HG03469 (cell line): ENCODE measurements at regions not wholly inside any gene's neighbourhood (a gene's known extent, or its start where the extent isn't known, plus 50 kb on each side); places are given as distances from the start of the nearest gene placed in this dataset.

Experiments
- ATAC-seq: cut with Tn5 transposase; IDR thresholded peaks from one replicate; pipeline ENCODE4 v1.9.1; 2021; ENCODE audit warnings: mild to moderate bottlenecking, moderate library complexity, moderate number of reproducible peaks; ENCODE audit not compliant: unreplicated experiment

GRCh38 chr10:108817135-108817534, 1106.2 kb downstream of the XPNPEP1 start:
- ATAC-seq = no peak

- no peak for ATAC-seq
Measured at GRCh38 chr10:108812906-108813305, 1110.4 kb downstream of the XPNPEP1 start.

- no peak for ATAC-seq
Measured at GRCh38 chr10:108812296-108812695, 1111.0 kb downstream of the XPNPEP1 start.

- ATAC-seq = no peak
Measured at GRCh38 chr10:108808228-108808627, 1115.1 kb downstream of the XPNPEP1 start.

- ATAC-seq = no peak
Measured at GRCh38 chr10:108801775-108802517, 1121.4 kb downstream of the XPNPEP1 start.

GRCh38 chr10:108801220-108801619, 1122.1 kb downstream of the XPNPEP1 start:
- ATAC-seq = no peak

GRCh38 chr10:108797573-108797972, 1125.7 kb downstream of the XPNPEP1 start:
- no peak for ATAC-seq

GRCh38 chr10:108791794-108792474, 1131.4 kb downstream of the XPNPEP1 start:
- ATAC-seq = no peak

- ATAC-seq = no peak
Measured at GRCh38 chr10:108791030-108791429, 1132.3 kb downstream of the XPNPEP1 start.

- ATAC-seq = peak; percentile 71
Measured at GRCh38 chr10:108789919-108790318, 1133.4 kb downstream of the XPNPEP1 start.

- no peak for ATAC-seq
Measured at GRCh38 chr10:108789336-108789735, 1134.0 kb downstream of the XPNPEP1 start.

- ATAC-seq = no peak
Measured at GRCh38 chr10:108788891-108789290, 1134.4 kb downstream of the XPNPEP1 start.

GRCh38 chr10:108787932-108788331, 1135.4 kb downstream of the XPNPEP1 start:
- ATAC-seq = no peak

- no peak for ATAC-seq
Measured at GRCh38 chr10:108785011-108785410, 1138.3 kb downstream of the XPNPEP1 start.

GRCh38 chr10:108784534-108784933, 1138.8 kb downstream of the XPNPEP1 start:
- no peak for ATAC-seq

GRCh38 chr10:108783897-108784296, 1139.4 kb downstream of the XPNPEP1 start:
- peak; percentile 78 for ATAC-seq

GRCh38 chr10:108782411-108782810, 1140.9 kb downstream of the XPNPEP1 start:
- ATAC-seq = no peak

- ATAC-seq = no peak
Measured at GRCh38 chr10:108779501-108779900, 1143.8 kb downstream of the XPNPEP1 start.

GRCh38 chr10:108775911-108776475, 1147.3 kb downstream of the XPNPEP1 start:
- ATAC-seq = no peak

GRCh38 chr10:108771106-108771505, 1152.2 kb downstream of the XPNPEP1 start:
- no peak for ATAC-seq

- no peak for ATAC-seq
Measured at GRCh38 chr10:108765794-108766193, 1157.5 kb downstream of the XPNPEP1 start.

- no peak for ATAC-seq
Measured at GRCh38 chr10:108757946-108758345, 1165.4 kb downstream of the XPNPEP1 start.
